ENCODE measurements at regions not wholly inside any gene's neighbourhood (a gene's known extent, or its start where the extent isn't known, plus 50 kb on each side); places are given as distances from the start of the nearest gene placed in this dataset.

DNA sequence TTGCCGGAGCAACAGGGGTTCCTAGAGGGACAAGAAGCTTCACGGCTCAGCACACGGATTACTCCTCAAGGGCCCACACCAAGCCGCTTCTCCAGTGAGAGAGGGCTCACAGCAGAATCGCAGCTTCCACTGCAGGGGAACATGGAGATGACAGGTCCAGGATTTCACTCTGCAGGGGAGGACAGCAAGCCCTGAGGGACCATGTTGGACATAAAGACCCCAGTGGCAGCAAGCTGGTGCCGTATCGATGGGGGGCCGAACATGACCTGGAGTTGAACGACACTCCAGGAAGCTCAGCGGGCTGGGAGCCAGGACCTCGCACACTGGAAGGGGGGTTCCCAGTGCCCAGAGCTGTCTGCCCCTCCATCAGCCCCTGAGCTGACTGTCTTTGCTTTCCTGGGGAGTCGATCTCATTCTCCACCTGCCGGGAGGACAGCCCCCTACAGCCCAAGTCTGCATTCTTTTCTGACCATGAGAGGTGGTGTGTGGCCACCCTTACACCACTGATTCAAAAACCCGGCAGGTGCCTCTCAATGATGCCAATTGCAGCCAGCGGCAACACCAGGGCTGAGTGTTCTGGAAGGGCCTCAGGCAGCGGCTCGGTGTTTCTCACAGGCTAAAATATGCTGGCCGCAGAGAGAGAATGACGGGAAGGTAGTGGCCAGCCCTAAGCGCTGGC is 194.5 kb upstream of the CDH4 start:
- Histone ChIP-seq H3K27me3 (ENCODE audit: control insufficient read depth in 3 of 3, insufficient read depth in 3 of 3, low read length in 2 of 3) (no peaks in the 10 kb centered on the region), H3K9ac (ENCODE audit: insufficient read depth in 1 of 2, low read length in 2 of 2) (no peak overlapping the region), H3K27ac (ENCODE audit: low read depth in 1 of 2, low read length in 1 of 2) (no peak overlapping the region), H3K4me1 (ENCODE audit: control insufficient read depth in 5 of 5, insufficient read depth in 5 of 5, low read length in 5 of 5) (peaks cover 0 to 34% (median 13%) of the 10 kb centered on the region in 5 donors), H3K4me3 (no peak overlapping the region), H3K36me3 (ENCODE audit: control insufficient read depth in 4 of 4, insufficient read depth in 4 of 4, low read length in 4 of 4) (no peaks in the 10 kb centered on the region), H3K9me3 (ENCODE audit: control insufficient read depth in 4 of 4, insufficient read depth in 3 of 4, low read length in 3 of 4) (peaks cover 0 to 9% (median 0%) of the 10 kb centered on the region in 4 donors)
- 71 to 78% methylated on average over 20 of the region's 20 CpGs for WGBS, 2 donors
- TF ChIP-seq, protein P1, sequence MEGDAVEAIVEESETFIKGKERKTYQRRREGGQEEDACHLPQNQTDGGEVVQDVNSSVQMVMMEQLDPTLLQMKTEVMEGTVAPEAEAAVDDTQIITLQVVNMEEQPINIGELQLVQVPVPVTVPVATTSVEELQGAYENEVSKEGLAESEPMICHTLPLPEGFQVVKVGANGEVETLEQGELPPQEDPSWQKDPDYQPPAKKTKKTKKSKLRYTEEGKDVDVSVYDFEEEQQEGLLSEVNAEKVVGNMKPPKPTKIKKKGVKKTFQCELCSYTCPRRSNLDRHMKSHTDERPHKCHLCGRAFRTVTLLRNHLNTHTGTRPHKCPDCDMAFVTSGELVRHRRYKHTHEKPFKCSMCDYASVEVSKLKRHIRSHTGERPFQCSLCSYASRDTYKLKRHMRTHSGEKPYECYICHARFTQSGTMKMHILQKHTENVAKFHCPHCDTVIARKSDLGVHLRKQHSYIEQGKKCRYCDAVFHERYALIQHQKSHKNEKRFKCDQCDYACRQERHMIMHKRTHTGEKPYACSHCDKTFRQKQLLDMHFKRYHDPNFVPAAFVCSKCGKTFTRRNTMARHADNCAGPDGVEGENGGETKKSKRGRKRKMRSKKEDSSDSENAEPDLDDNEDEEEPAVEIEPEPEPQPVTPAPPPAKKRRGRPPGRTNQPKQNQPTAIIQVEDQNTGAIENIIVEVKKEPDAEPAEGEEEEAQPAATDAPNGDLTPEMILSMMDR (IDR thresholded peaks at IDR 0.05; ENCODE audit: control extremely low read depth, extremely low read depth) = no peak
- ATAC-seq (ENCODE audit: insufficient read depth, low FRiP score) (no peak), DNase-seq (peak in 1 of 3 donors; percentile 1)

DNA sequence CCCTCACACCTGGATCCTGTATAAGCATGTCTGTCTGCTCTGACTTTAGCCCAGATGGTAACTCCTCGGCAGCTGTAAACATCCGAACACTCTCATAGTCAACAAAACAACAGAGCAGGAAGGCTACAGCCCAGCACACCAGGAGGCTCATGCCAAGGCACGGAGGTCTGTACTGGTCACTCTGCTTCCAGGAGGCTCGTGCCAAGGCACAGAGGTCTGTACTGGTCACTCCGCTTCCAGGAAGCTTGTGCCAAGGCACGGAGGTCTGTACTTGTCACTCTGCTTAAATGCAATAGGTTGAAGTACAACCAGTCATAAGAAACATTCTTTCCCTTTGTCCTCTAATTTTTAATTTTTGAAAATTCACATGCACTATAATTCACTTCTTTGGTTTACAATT is 190.1 kb upstream of the CDH4 start:
- no peak overlapping the region for H3K9ac ChIP-seq (ENCODE audit: insufficient read depth in 1 of 2, low read length in 2 of 2)
- ATAC-seq (ENCODE audit: insufficient read depth, low FRiP score) (no peak), DNase-seq (no peak)
- WGBS, 2 donors = 47 to 74% methylated on average over 6 of the region's 6 CpGs
- H3K36me3 ChIP-seq (ENCODE audit: control insufficient read depth in 4 of 4, insufficient read depth in 4 of 4, low read length in 4 of 4) = no peaks in the 10 kb centered on the region
- TF ChIP-seq, protein P1 (IDR thresholded peaks at IDR 0.05; ENCODE audit: control extremely low read depth, extremely low read depth) = no peak
- H3K27ac ChIP-seq (ENCODE audit: low read depth in 1 of 2, low read length in 1 of 2) = no peak overlapping the region
- peaks cover 0 to 7% (median 2%) of the 10 kb centered on the region in 5 donors for H3K4me1 ChIP-seq (ENCODE audit: control insufficient read depth in 5 of 5, insufficient read depth in 5 of 5, low read length in 5 of 5)
- H3K4me3 ChIP-seq = no peak overlapping the region
- H3K27me3 ChIP-seq (ENCODE audit: control insufficient read depth in 3 of 3, insufficient read depth in 3 of 3, low read length in 2 of 3) = no peaks in the 10 kb centered on the region
- H3K9me3 ChIP-seq (ENCODE audit: control insufficient read depth in 4 of 4, insufficient read depth in 3 of 4, low read length in 3 of 4) = peaks cover 0 to 5% (median 2%) of the 10 kb centered on the region in 4 donors

DNA sequence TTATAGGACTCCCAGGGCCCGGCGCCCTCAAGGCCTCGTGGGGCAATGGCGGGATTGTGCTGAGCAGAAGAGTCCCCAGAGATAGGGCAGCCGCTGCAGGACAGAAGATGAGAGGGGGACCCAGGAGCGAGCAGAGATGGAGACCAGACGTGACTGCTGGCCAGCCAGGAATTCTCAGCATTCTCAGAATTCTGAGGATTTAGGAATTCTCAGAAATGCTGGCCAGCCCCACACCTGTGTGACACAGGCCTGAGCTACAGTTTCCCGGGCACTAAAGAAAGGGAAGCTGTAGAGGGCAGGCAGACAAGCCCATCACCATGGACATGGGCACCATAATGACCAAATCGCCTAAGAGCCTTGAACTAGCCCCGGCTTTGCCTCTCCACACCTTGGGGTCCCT is 186.2 kb upstream of the CDH4 start:
- no peak for DNase-seq
- no peak overlapping the region for H3K9ac ChIP-seq (ENCODE audit: insufficient read depth in 1 of 2, low read length in 2 of 2)
- TF ChIP-seq, protein P1 (IDR thresholded peaks at IDR 0.05; ENCODE audit: control extremely low read depth, extremely low read depth) = no peak

DNA sequence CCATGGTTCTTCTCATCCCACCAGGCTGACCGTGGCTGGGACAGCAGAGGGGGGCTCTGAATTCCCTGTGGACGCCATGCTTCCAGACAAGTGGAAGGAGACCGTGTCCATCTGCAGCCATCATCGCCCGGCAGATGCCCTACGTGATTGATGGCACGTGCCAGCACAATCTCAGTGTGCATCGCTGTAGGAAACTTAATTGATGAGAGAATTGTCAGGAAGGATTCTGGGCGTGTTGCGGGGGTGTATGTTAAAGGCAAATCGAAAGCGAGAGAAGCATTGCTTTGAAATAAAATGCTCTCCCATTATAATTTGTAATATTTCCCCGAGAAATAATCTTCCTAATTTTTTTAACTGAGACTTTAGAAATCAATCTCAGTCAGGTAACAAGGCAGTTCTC is 185.5 kb upstream of the CDH4 start:
- Histone ChIP-seq H3K9ac (ENCODE audit: insufficient read depth in 1 of 2, low read length in 2 of 2) (no peak overlapping the region), H3K27ac (ENCODE audit: low read depth in 1 of 2, low read length in 1 of 2) (no peak overlapping the region), H3K36me3 (ENCODE audit: control insufficient read depth in 4 of 4, insufficient read depth in 4 of 4, low read length in 4 of 4) (no peaks in the 10 kb centered on the region), H3K4me3 (no peak overlapping the region), H3K27me3 (ENCODE audit: control insufficient read depth in 3 of 3, insufficient read depth in 3 of 3, low read length in 2 of 3) (no peaks in the 10 kb centered on the region), H3K4me1 (ENCODE audit: control insufficient read depth in 5 of 5, insufficient read depth in 5 of 5, low read length in 5 of 5) (no peaks in the 10 kb centered on the region), H3K9me3 (ENCODE audit: control insufficient read depth in 4 of 4, insufficient read depth in 3 of 4, low read length in 3 of 4) (peaks cover 0 to 3% (median 1%) of the 10 kb centered on the region in 4 donors)
- DNase-seq (no peak), ATAC-seq (ENCODE audit: insufficient read depth, low FRiP score) (no peak)
- 87 to 88% methylated on average over 13 of the region's 13 CpGs for WGBS, 2 donors
- TF ChIP-seq, protein P1 (IDR thresholded peaks at IDR 0.05; ENCODE audit: control extremely low read depth, extremely low read depth) = no peak

More for the DNA sequence above, 186.2 kb upstream of the CDH4 start:
- WGBS, 2 donors = 71 to 81% methylated on average over 10 of the region's 10 CpGs
- ATAC-seq (ENCODE audit: insufficient read depth, low FRiP score) = no peak
- Histone ChIP-seq H3K27ac (ENCODE audit: low read depth in 1 of 2, low read length in 1 of 2) (no peak overlapping the region), H3K27me3 (ENCODE audit: control insufficient read depth in 3 of 3, insufficient read depth in 3 of 3, low read length in 2 of 3) (no peaks in the 10 kb centered on the region), H3K36me3 (ENCODE audit: control insufficient read depth in 4 of 4, insufficient read depth in 4 of 4, low read length in 4 of 4) (no peaks in the 10 kb centered on the region), H3K4me1 (ENCODE audit: control insufficient read depth in 5 of 5, insufficient read depth in 5 of 5, low read length in 5 of 5) (no peaks in the 10 kb centered on the region), H3K4me3 (no peak overlapping the region), H3K9me3 (ENCODE audit: control insufficient read depth in 4 of 4, insufficient read depth in 3 of 4, low read length in 3 of 4) (peaks cover 0 to 5% (median 2%) of the 10 kb centered on the region in 4 donors)

Measured in lung (tissue), 11 donors.